ENCODE measurements at regions not wholly inside any gene's neighbourhood (a gene's known extent, or its start where the extent isn't known, plus 50 kb on each side); places are given as distances from the start of the nearest gene placed in this dataset.

GRCh38 chr14:42950363-42950762 is 1343.7 kb downstream of the LRFN5 start:
- TF ChIP-seq POLR2A (IDR thresholded peaks at IDR 0.05) (no peak), CTCF (IDR thresholded peaks at IDR 0.05) (no peak)
- Histone ChIP-seq H3K9me3 (no peaks in the 10 kb centered on the region), H3K36me3 (no peaks in the 10 kb centered on the region), H3K4me1 (no peaks in the 10 kb centered on the region), H3K27me3 (no peaks in the 10 kb centered on the region), H3K27ac (no peak overlapping the region), H3K4me3 (no peak overlapping the region)
- DNase-seq, result no peak

GRCh38 chr14:42947991-42948390 is 1341.3 kb downstream of the LRFN5 start:
- Histone ChIP-seq H3K27ac (no peak overlapping the region), H3K9me3 (no peaks in the 10 kb centered on the region), H3K27me3 (no peaks in the 10 kb centered on the region), H3K36me3 (no peaks in the 10 kb centered on the region), H3K4me3 (no peak overlapping the region), H3K4me1 (no peaks in the 10 kb centered on the region)
- no peak for DNase-seq
- TF ChIP-seq POLR2A (IDR thresholded peaks at IDR 0.05), result no peak
- TF ChIP-seq CTCF (IDR thresholded peaks at IDR 0.05), result no peak

- no peak for TF ChIP-seq POLR2A (IDR thresholded peaks at IDR 0.05)
- TF ChIP-seq CTCF (IDR thresholded peaks at IDR 0.05), result no peak
- H3K4me1 ChIP-seq, result no peaks in the 10 kb centered on the region
- H3K27me3 ChIP-seq, result no peaks in the 10 kb centered on the region
- H3K27ac ChIP-seq, result no peak overlapping the region
- no peak overlapping the region for H3K4me3 ChIP-seq
- no peak for DNase-seq
- no peaks in the 10 kb centered on the region for H3K9me3 ChIP-seq
- no peaks in the 10 kb centered on the region for H3K36me3 ChIP-seq
Measured at GRCh38 chr14:42944284-42944683, 1337.6 kb downstream of the LRFN5 start.

- no peak for TF ChIP-seq POLR2A (IDR thresholded peaks at IDR 0.05)
- TF ChIP-seq CTCF (IDR thresholded peaks at IDR 0.05), result no peak
- no peak overlapping the region for H3K4me3 ChIP-seq
- H3K4me1 ChIP-seq, result no peaks in the 10 kb centered on the region
Measured at GRCh38 chr14:42931308-42931707, 1324.6 kb downstream of the LRFN5 start.

GRCh38 chr14:42929806-42930480 is 1323.3 kb downstream of the LRFN5 start:
- no peaks in the 10 kb centered on the region for H3K27me3 ChIP-seq
- H3K36me3 ChIP-seq, result no peaks in the 10 kb centered on the region
- H3K27ac ChIP-seq, result no peak overlapping the region
- peaks cover 0 to 3% (median 0%) of the 10 kb centered on the region in 4 donors for H3K9me3 ChIP-seq
- no peak for TF ChIP-seq CTCF (IDR thresholded peaks at IDR 0.05)
- no peak for TF ChIP-seq POLR2A (IDR thresholded peaks at IDR 0.05)
- H3K4me3 ChIP-seq, result no peak overlapping the region
- no peaks in the 10 kb centered on the region for H3K4me1 ChIP-seq
- DNase-seq, result peak in 1 of 3 donors; percentile 49

More at GRCh38 chr14:42931308-42931707, 1324.6 kb downstream of the LRFN5 start:
- H3K27me3 ChIP-seq, result no peaks in the 10 kb centered on the region
- peaks cover 0 to 3% (median 0%) of the 10 kb centered on the region in 4 donors for H3K9me3 ChIP-seq
- H3K36me3 ChIP-seq, result no peaks in the 10 kb centered on the region
- no peak overlapping the region for H3K27ac ChIP-seq
- no peak for DNase-seq
